ENCODE measurements at regions not wholly inside any gene's neighbourhood (a gene's known extent, or its start where the extent isn't known, plus 50 kb on each side); places are given as distances from the start of the nearest gene placed in this dataset.

DNA sequence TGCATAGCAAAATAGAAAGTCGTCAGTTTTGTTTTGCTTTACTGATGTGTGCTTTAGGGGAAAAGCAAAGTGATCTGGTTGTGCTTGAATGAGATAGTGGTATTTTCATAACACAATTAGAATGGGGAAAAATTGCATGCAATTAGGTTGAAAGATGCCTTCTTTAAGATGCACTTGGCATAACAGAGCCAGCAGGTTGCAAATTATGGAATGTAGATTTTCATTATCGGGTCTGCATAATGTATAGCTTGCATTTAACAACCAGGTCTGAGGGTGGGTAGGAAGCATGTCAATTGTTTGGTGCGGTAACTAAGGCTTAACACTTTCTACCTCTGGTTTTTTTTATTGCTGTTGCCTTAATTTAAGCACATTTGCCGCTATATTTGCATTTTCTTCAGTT lies 370.7 kb upstream of the MCTP2 start:
- ChIA-PET CTCF (ENCODE audit: low intra/inter-chr PET ratio) (no interaction called here), POLR2A (no interaction called here)
- no peak overlapping the region for H3K27ac ChIP-seq (ENCODE audit: extremely low read depth, low read depth, low read length)
- no peak overlapping the region for H3K9ac ChIP-seq (ENCODE audit: insufficient read depth in 1 of 2, low read depth in 2 of 2, low read length in 2 of 2)
- no peaks in the 10 kb centered on the region for H4K20me1 ChIP-seq (replicated peaks; ENCODE audit: control insufficient read depth, insufficient read depth, low read length)
- H3K36me3 ChIP-seq (ENCODE audit: control insufficient read depth, insufficient read depth, low read length), result no peaks in the 10 kb centered on the region
- 0% methylated on average over 4 of the region's 4 CpGs for WGBS (ENCODE audit: insufficient coverage, low coverage, missing lambda C conversion rate)
- H3K4me2 ChIP-seq (ENCODE audit: insufficient read depth, low read length), result no peak overlapping the region
- intact Hi-C loops (cut with micrococcal nuclease), result no loop called here
- no peak overlapping the region for H2AFZ ChIP-seq (ENCODE audit: low read depth, low read length)
- BruUV-seq (replicated peaks), result no TSS peak
- H3K9me1 ChIP-seq (ENCODE audit: control insufficient read depth, insufficient read depth, low read length), result no peaks in the 10 kb centered on the region
- in situ Hi-C loops (cut with MboI), result no loop called here
- FAIRE-seq (no peak), ATAC-seq (no peak), DNase-seq (ENCODE audit: extremely low read depth in 1 of 4, low spot score in 3 of 4) (no peak)
- H3K9me3 ChIP-seq (replicated peaks; ENCODE audit: control insufficient read depth, insufficient read depth, low read depth, low read length), result no peaks in the 10 kb centered on the region; the same call in 1 of the 2 replicates
- H3K27me3 ChIP-seq (ENCODE audit: control insufficient read depth in 2 of 2, insufficient read depth in 2 of 2, low read length in 2 of 2), result no peaks in the 10 kb centered on the region
- no peaks in the 10 kb centered on the region for H3K79me2 ChIP-seq (ENCODE audit: control insufficient read depth, insufficient read depth, low read length)
- no peaks in the 10 kb centered on the region for H3K4me1 ChIP-seq (replicated peaks in 1 of 2; ENCODE audit: control insufficient read depth in 2 of 2, insufficient read depth in 2 of 2, low read length in 2 of 2)
- H3K4me3 ChIP-seq, result no peak overlapping the region
- TF ChIP-seq ZFP36 (IDR thresholded peaks at IDR 0.05; ENCODE audit: low read depth, low read length, partially characterized antibody) (no peak), TEAD2 (tag; IDR thresholded peaks at IDR 0.05) (no peak)

DNA sequence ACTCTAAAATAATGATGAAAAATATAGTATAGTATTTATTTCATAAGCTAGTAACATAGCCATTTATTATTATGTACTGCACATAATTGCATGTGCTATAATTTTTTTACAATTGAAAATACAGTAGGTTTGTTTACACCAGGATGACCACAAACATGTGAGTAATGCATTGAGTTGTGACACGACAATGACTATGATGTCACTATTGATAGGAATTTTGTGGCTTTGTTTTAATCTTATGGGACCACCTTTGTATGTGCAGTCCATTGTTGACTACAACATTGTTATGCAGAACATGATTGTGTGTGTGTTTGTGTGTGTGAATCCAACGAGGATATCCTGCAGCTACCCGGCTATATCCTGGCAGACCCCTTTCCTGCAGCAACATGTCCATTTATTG lies 372.2 kb upstream of the MCTP2 start:
- H3K9me3 ChIP-seq (replicated peaks; ENCODE audit: control insufficient read depth, insufficient read depth, low read depth, low read length), result no peaks in the 10 kb centered on the region; the same call in 1 of the 2 replicates
- no peak overlapping the region for H2AFZ ChIP-seq (ENCODE audit: low read depth, low read length)
- H3K4me2 ChIP-seq (ENCODE audit: insufficient read depth, low read length), result no peak overlapping the region
- in situ Hi-C loops (cut with MboI) (no loop called here), intact Hi-C loops (cut with micrococcal nuclease) (no loop called here)
- no peak for DNase-seq (ENCODE audit: extremely low read depth in 1 of 4, low spot score in 3 of 4)
- no peaks in the 10 kb centered on the region for H3K9me1 ChIP-seq (ENCODE audit: control insufficient read depth, insufficient read depth, low read length)
- no peaks in the 10 kb centered on the region for H4K20me1 ChIP-seq (replicated peaks; ENCODE audit: control insufficient read depth, insufficient read depth, low read length)
- BruUV-seq (replicated peaks), result no TSS peak
- WGBS (ENCODE audit: insufficient coverage, low coverage, missing lambda C conversion rate), result 2% methylated on average over 3 of the region's 3 CpGs
- FAIRE-seq, result no peak
- H3K4me3 ChIP-seq, result no peak overlapping the region
- no peaks in the 10 kb centered on the region for H3K36me3 ChIP-seq (ENCODE audit: control insufficient read depth, insufficient read depth, low read length)
- CTCF ChIA-PET (ENCODE audit: low intra/inter-chr PET ratio), result no interaction called here
- no peak for ATAC-seq
- TF ChIP-seq CREB5 (CRISPR knock-in tag; IDR thresholded peaks at IDR 0.05) (no peak), CSDE1 (IDR thresholded peaks at IDR 0.05) (no peak)
- no peak overlapping the region for H3K9ac ChIP-seq (ENCODE audit: insufficient read depth in 1 of 2, low read depth in 2 of 2, low read length in 2 of 2)
- POLR2A ChIA-PET, result no interaction called here
- no peaks in the 10 kb centered on the region for H3K79me2 ChIP-seq (ENCODE audit: control insufficient read depth, insufficient read depth, low read length)
- no peak overlapping the region for H3K27ac ChIP-seq (ENCODE audit: extremely low read depth, low read depth, low read length)
- no peaks in the 10 kb centered on the region for H3K27me3 ChIP-seq (ENCODE audit: control insufficient read depth in 2 of 2, insufficient read depth in 2 of 2, low read length in 2 of 2)
- no peaks in the 10 kb centered on the region for H3K4me1 ChIP-seq (replicated peaks in 1 of 2; ENCODE audit: control insufficient read depth in 2 of 2, insufficient read depth in 2 of 2, low read length in 2 of 2)

Data from K562 (cell line).